ENCODE measurements at regions not wholly inside any gene's neighbourhood (a gene's known extent, or its start where the extent isn't known, plus 50 kb on each side); places are given as distances from the start of the nearest gene placed in this dataset.

DNA sequence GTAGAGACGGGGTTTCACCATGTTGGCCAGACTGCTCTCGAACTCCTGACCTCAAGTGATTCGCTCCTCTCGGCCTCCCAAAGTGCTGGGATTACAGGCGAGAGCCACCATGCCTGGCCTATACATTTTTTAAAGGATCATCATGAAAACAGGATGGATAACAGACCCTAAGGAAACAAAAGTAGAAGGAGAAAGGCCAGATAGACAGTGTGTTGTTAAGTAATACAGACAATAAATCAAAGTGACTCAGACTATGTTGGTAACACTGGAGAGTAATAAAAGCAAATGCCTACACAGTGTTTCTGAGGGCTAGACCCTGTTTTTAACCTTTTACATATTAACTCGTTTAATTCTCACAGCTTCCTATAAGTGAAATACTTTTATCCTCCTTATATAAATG is 133.8 kb upstream of the MCTP2 start:
- no peak for DNase-seq
- peak overlapping the region in 1 of 2 experiments; percentile 60; a peak in 1 of 4 replicates for H3K27ac ChIP-seq (ENCODE audit: low read depth in 2 of 2, low read length in 1 of 2)
- no peaks in the 10 kb centered on the region for H3K27me3 ChIP-seq (ENCODE audit: insufficient read depth)
- no peaks in the 10 kb centered on the region for H3K36me3 ChIP-seq (replicated peaks in 1 of 2; ENCODE audit: control insufficient read depth in 1 of 2, insufficient read depth in 2 of 2, low read length in 1 of 2)
- H3K4me3 ChIP-seq (ENCODE audit: low read depth in 2 of 2, low read length in 1 of 2), result no peak overlapping the region
- WGBS (ENCODE audit: low lambda C conversion rate), result 62% methylated on average over 6 of the region's 6 CpGs
- no peaks in the 10 kb centered on the region for H3K9me3 ChIP-seq
- no peak for TF ChIP-seq NRF1 (IDR thresholded peaks at IDR 0.05; ENCODE audit: low read depth, low read length)
- TF ChIP-seq, protein P1, sequence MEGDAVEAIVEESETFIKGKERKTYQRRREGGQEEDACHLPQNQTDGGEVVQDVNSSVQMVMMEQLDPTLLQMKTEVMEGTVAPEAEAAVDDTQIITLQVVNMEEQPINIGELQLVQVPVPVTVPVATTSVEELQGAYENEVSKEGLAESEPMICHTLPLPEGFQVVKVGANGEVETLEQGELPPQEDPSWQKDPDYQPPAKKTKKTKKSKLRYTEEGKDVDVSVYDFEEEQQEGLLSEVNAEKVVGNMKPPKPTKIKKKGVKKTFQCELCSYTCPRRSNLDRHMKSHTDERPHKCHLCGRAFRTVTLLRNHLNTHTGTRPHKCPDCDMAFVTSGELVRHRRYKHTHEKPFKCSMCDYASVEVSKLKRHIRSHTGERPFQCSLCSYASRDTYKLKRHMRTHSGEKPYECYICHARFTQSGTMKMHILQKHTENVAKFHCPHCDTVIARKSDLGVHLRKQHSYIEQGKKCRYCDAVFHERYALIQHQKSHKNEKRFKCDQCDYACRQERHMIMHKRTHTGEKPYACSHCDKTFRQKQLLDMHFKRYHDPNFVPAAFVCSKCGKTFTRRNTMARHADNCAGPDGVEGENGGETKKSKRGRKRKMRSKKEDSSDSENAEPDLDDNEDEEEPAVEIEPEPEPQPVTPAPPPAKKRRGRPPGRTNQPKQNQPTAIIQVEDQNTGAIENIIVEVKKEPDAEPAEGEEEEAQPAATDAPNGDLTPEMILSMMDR (IDR thresholded peaks at IDR 0.05), result no peak
- no peak for TF ChIP-seq POLR2AphosphoS5 (IDR thresholded peaks at IDR 0.05; ENCODE audit: low read depth, low read length)
- TF ChIP-seq SMC3 (IDR thresholded peaks at IDR 0.05; ENCODE audit: low read depth, low read length), result no peak
- TF ChIP-seq, protein P2, sequence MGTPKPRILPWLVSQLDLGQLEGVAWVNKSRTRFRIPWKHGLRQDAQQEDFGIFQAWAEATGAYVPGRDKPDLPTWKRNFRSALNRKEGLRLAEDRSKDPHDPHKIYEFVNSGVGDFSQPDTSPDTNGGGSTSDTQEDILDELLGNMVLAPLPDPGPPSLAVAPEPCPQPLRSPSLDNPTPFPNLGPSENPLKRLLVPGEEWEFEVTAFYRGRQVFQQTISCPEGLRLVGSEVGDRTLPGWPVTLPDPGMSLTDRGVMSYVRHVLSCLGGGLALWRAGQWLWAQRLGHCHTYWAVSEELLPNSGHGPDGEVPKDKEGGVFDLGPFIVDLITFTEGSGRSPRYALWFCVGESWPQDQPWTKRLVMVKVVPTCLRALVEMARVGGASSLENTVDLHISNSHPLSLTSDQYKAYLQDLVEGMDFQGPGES (IDR thresholded peaks at IDR 0.05; ENCODE audit: low read depth, low read length), result no peak
- no peak for TF ChIP-seq FOSL2 (IDR thresholded peaks at IDR 0.05; ENCODE audit: borderline replicate concordance, low read depth)
- no peak for TF ChIP-seq ELF1 (IDR thresholded peaks at IDR 0.05)
- TF ChIP-seq, protein P3, sequence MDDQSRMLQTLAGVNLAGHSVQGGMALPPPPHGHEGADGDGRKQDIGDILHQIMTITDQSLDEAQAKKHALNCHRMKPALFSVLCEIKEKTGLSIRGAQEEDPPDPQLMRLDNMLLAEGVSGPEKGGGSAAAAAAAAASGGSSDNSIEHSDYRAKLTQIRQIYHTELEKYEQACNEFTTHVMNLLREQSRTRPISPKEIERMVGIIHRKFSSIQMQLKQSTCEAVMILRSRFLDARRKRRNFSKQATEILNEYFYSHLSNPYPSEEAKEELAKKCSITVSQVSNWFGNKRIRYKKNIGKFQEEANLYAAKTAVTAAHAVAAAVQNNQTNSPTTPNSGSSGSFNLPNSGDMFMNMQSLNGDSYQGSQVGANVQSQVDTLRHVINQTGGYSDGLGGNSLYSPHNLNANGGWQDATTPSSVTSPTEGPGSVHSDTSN (IDR thresholded peaks at IDR 0.05), result no peak
- no peak for TF ChIP-seq TAF1 (IDR thresholded peaks at IDR 0.05; ENCODE audit: borderline replicate concordance, low read depth, low read length)
- TF ChIP-seq, protein P4, sequence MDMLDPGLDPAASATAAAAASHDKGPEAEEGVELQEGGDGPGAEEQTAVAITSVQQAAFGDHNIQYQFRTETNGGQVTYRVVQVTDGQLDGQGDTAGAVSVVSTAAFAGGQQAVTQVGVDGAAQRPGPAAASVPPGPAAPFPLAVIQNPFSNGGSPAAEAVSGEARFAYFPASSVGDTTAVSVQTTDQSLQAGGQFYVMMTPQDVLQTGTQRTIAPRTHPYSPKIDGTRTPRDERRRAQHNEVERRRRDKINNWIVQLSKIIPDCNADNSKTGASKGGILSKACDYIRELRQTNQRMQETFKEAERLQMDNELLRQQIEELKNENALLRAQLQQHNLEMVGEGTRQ (IDR thresholded peaks at IDR 0.05; ENCODE audit: borderline replicate concordance, low read depth, low read length), result no peak
- no peak for TF ChIP-seq GABPA (IDR thresholded peaks at IDR 0.05; ENCODE audit: low read depth)
- no peak for TF ChIP-seq FOXJ3 (CRISPR knock-in tag; IDR thresholded peaks at IDR 0.05)
- TF ChIP-seq RCOR1 (IDR thresholded peaks at IDR 0.05; ENCODE audit: low read length), result no peak
- TF ChIP-seq RFX5 (IDR thresholded peaks at IDR 0.05; ENCODE audit: low read length), result no peak
- TF ChIP-seq, protein P5, sequence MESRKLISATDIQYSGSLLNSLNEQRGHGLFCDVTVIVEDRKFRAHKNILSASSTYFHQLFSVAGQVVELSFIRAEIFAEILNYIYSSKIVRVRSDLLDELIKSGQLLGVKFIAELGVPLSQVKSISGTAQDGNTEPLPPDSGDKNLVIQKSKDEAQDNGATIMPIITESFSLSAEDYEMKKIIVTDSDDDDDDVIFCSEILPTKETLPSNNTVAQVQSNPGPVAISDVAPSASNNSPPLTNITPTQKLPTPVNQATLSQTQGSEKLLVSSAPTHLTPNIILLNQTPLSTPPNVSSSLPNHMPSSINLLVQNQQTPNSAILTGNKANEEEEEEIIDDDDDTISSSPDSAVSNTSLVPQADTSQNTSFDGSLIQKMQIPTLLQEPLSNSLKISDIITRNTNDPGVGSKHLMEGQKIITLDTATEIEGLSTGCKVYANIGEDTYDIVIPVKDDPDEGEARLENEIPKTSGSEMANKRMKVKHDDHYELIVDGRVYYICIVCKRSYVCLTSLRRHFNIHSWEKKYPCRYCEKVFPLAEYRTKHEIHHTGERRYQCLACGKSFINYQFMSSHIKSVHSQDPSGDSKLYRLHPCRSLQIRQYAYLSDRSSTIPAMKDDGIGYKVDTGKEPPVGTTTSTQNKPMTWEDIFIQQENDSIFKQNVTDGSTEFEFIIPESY (IDR thresholded peaks at IDR 0.05; ENCODE audit: borderline replicate concordance, low read depth), result no peak
- no peak for TF ChIP-seq GATA2 (CRISPR knock-in tag; IDR thresholded peaks at IDR 0.05)
- H3F3A ChIP-seq (replicated peaks; ENCODE audit: insufficient read depth), result no peaks in the 10 kb centered on the region
- H2AFZ ChIP-seq (ENCODE audit: low read depth), result no peak overlapping the region
- H3K9ac ChIP-seq, result no peak overlapping the region
- H3K9me2 ChIP-seq, result no peaks in the 10 kb centered on the region
- H4K20me1 ChIP-seq (ENCODE audit: insufficient read depth), result no peaks in the 10 kb centered on the region
- ChIA-PET CTCF (interaction anchor here (1.3 to 2.7 kb wide), 2 partner anchors 23 to 1067 kb away, joined by 3 to 12 read pairs; no protein-coding TSS in a partner anchor), POLR2A (no interaction called here)
- H3K4me1 ChIP-seq (ENCODE audit: control insufficient read depth in 1 of 2, insufficient read depth in 2 of 2, low read depth in 1 of 2, low read length in 1 of 2), result 0 out of 4 replicates have a peak, but pooled peaks cover 0 to 8% of the 10 kb centered on the region in 2 experiments
- no peak overlapping the region for H3K4me2 ChIP-seq
- H3K79me2 ChIP-seq (ENCODE audit: insufficient read depth), result no peaks in the 10 kb centered on the region

Data from SK-N-SH (cell line).